ENCODE measurements at regions not wholly inside any gene's neighbourhood (a gene's known extent, or its start where the extent isn't known, plus 50 kb on each side); places are given as distances from the start of the nearest gene placed in this dataset.

DNA sequence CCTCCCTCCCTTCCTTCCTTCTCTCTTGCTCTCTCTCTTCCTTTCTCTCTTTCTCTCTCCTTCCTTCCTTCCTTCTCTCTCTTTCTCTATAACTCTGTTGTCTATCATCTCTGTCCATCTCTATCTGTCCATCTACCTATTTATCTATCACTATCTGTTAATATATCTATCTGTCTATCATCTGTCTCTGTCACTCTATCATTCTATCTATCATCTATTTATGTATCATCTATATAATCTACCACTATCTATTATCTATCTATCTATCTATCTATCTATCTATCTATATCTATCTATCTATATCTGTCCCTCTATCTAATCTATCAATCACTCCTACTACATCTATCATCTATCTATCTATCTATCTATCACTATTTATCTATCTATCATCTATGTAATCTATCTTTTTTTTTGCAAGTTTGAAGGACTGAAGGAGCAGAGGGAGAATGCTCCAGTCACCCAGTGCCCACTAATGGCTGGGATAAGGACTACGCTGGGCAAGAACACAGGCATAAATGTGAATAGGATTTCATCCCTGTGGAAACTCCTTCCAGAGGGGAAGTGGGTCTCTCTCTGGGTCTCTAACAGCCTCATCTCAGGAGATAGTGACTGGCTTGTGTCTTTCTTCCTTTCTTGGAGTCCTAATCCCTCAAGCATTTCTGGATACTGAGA, 427.0 kb downstream of the LPIN1 start:
- Mint-ChIP-seq H3K4me3 (no peak overlapping the region), H3K36me3 (no peaks in the 10 kb centered on the region), H3K4me1 (ENCODE audit: low read depth) (peaks cover 52% of the 10 kb centered on the region), H3K27me3 (no peaks in the 10 kb centered on the region), H3K27ac (no peak overlapping the region), H3K9me3 (no peaks in the 10 kb centered on the region)
- CTCF ChIA-PET = interaction anchor here (1.2 kb wide), 1 partner anchor 10 kb away, joined by 3 read pairs; no protein-coding TSS in a partner anchor
- intact Hi-C loops (cut with micrococcal nuclease) = no loop called here
- POLR2A ChIA-PET = no interaction called here
- no peak for DNase-seq

GRCh38 chr2:12173943-12174340, 427.5 kb downstream of the LPIN1 start:
- Mint-ChIP-seq H3K4me1 (ENCODE audit: low read depth) (peaks cover 52% of the 10 kb centered on the region), H3K27ac (no peak overlapping the region), H3K36me3 (no peaks in the 10 kb centered on the region), H3K4me3 (no peak overlapping the region), H3K27me3 (no peaks in the 10 kb centered on the region), H3K9me3 (no peaks in the 10 kb centered on the region)
- ChIA-PET POLR2A (no interaction called here), CTCF (interaction anchor here (0.6 to 1.2 kb wide), 2 partner anchors 10 to 578 kb away, joined by 3 read pairs; no protein-coding TSS in a partner anchor)
- no peak for DNase-seq
- intact Hi-C loops (cut with micrococcal nuclease) = no loop called here

DNA sequence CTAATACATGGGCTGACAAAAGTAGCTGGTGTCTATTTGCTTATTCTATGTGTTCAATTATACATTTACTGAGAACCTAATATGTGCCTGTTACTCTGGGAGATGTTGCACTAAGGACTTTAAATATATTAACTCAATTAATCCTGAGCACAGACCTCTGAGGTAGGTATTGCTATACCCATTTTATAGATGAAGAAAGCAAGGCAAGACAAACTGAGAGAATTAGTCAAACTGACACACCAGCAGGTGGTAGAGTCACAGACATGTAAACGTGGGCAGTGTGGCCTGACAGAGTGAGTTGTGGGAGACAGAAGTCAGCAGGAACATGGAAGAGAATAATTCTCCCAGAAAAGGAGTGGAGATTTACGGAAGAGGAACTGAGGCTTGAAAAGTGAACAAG, 428.9 kb downstream of the LPIN1 start:
- intact Hi-C loops (cut with micrococcal nuclease) = loop anchor here (5.0 kb wide), 2 partner anchors 97 to 117 kb away; no protein-coding TSS in a partner anchor
- Mint-ChIP-seq H3K9me3 (no peaks in the 10 kb centered on the region), H3K27ac (no peak overlapping the region), H3K27me3 (no peaks in the 10 kb centered on the region), H3K36me3 (no peaks in the 10 kb centered on the region), H3K4me3 (no peak overlapping the region), H3K4me1 (ENCODE audit: low read depth) (peaks cover 39% of the 10 kb centered on the region)
- ChIA-PET POLR2A (no interaction called here), CTCF (no interaction called here)
- no peak for DNase-seq

GRCh38 chr2:12176623-12177454, 430.4 kb downstream of the LPIN1 start:
- DNase-seq = peak; percentile 48
- intact Hi-C loops (cut with micrococcal nuclease) = loop anchor here (5.0 kb wide), 2 partner anchors 95 to 115 kb away; no protein-coding TSS in a partner anchor
- Mint-ChIP-seq H3K9me3 (no peaks in the 10 kb centered on the region), H3K4me3 (no peak overlapping the region), H3K27ac (no peak overlapping the region), H3K27me3 (no peaks in the 10 kb centered on the region), H3K36me3 (no peaks in the 10 kb centered on the region), H3K4me1 (ENCODE audit: low read depth) (peaks cover 36% of the 10 kb centered on the region)
- ChIA-PET POLR2A (no interaction called here), CTCF (no interaction called here)

DNA sequence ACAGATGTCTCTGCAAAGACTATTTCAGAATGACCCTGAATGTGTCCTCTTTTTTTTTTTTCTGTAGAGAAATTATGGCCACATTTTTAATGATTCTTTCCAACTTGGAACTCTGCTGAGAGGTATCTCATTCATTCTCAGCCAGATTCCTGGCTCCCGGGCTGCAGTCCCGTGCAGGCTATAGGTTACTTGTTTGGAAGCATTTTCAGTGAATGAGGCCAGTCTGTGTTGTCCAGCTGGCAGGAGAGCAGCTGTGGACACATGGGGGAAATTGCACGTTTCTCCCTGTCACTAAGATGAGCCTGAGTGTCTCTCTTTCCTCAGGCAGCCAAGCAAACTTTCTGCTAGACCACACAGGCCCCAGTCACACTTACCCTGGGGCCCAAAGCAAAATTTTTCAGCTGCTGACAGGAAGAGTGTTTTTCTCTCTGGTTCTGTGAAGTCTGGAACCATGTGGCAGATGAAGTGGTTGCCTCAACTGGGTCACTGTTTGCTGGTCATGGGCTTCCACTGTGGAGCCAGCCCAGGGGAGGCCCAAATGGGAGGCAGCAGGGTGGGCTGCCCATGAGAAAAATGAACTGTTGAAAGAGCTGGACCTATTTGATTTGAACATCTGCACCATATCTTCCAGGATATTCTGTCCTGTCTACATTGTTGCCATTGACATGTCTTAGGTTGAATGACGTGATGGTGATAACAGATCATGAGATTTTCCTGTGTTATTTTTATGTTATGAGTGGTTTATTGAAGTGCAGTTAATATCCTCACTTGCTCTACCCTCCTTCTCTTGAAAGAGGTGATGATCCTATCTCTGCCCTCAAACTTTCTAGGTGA, 431.2 kb downstream of the LPIN1 start:
- no peaks in the 10 kb centered on the region for H3K9me3 Mint-ChIP-seq
- H3K4me1 Mint-ChIP-seq (ENCODE audit: low read depth) = peaks cover 36% of the 10 kb centered on the region
- no peak overlapping the region for H3K4me3 Mint-ChIP-seq
- ChIA-PET POLR2A (no interaction called here), CTCF (interaction anchor here (0.6 to 0.7 kb wide), 2 partner anchors 799 to 829 kb away, joined by 3 read pairs; no protein-coding TSS in a partner anchor)
- H3K36me3 Mint-ChIP-seq = no peaks in the 10 kb centered on the region
- peak; percentile 49 for DNase-seq
- H3K27ac Mint-ChIP-seq = peak overlapping the region; percentile 10
- intact Hi-C loops (cut with micrococcal nuclease) = loop anchor here (5.0 kb wide), 2 partner anchors 95 to 115 kb away; no protein-coding TSS in a partner anchor
- no peaks in the 10 kb centered on the region for H3K27me3 Mint-ChIP-seq

DNA sequence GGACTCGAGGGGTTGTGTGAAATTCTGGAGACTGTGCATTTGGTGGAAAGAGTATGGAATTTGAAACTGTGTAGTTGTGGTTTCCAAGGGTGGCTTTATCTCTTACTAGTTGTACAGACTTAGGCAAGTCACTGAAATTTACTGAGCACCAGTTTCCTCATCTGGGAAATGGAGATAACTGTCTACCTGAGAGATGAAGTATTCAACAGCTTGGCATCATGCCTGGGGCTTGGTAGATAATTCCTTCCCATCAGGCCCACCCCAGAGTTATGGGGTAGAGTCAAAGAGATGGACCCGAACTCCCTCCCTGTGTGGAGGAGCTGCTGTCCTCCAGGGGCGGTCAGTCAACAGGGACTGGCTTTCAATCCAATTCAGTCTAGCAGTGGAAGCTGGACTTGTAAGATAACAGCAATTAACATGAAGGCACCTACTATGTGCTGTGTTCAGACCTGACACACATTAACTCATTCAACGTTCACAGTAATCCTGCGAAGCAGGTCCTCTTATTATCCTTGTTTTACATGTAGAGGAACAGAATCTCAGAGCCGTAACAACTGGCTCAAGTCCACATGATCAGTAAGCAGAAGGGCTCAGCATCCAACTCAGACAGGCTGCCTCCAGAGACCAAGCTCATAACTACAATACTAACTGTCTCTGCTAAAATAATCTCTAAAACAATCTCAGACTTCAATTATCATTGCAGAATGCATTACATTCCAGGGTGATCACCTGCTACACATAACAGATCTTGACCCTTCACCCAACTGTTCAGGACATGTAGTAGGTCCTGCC, 432.1 kb downstream of the LPIN1 start:
- CTCF ChIA-PET = interaction anchor here (0.6 kb wide), 1 partner anchor 798 kb away, joined by 3 read pairs; no protein-coding TSS in a partner anchor
- peaks cover 36% of the 10 kb centered on the region for H3K4me1 Mint-ChIP-seq (ENCODE audit: low read depth)

GRCh38 chr2:12180031-12180430, 433.6 kb downstream of the LPIN1 start:
- CTCF ChIA-PET = no interaction called here
- no peak for DNase-seq
- Mint-ChIP-seq H3K4me1 (ENCODE audit: low read depth) (peaks cover 36% of the 10 kb centered on the region), H3K27me3 (no peaks in the 10 kb centered on the region), H3K4me3 (no peak overlapping the region), H3K27ac (no peak overlapping the region), H3K9me3 (no peaks in the 10 kb centered on the region), H3K36me3 (no peaks in the 10 kb centered on the region)
- POLR2A ChIA-PET = no interaction called here
- intact Hi-C loops (cut with micrococcal nuclease) = no loop called here

More for the DNA sequence above, 432.1 kb downstream of the LPIN1 start:
- H3K4me3 Mint-ChIP-seq = no peak overlapping the region
- H3K27me3 Mint-ChIP-seq = no peaks in the 10 kb centered on the region
- DNase-seq = no peak
- H3K36me3 Mint-ChIP-seq = no peaks in the 10 kb centered on the region
- POLR2A ChIA-PET = no interaction called here
- intact Hi-C loops (cut with micrococcal nuclease) = loop anchor here (5.0 kb wide), 2 partner anchors 94 to 114 kb away; no protein-coding TSS in a partner anchor
- H3K27ac Mint-ChIP-seq = peak overlapping the region; percentile 10
- H3K9me3 Mint-ChIP-seq = no peaks in the 10 kb centered on the region

DNA sequence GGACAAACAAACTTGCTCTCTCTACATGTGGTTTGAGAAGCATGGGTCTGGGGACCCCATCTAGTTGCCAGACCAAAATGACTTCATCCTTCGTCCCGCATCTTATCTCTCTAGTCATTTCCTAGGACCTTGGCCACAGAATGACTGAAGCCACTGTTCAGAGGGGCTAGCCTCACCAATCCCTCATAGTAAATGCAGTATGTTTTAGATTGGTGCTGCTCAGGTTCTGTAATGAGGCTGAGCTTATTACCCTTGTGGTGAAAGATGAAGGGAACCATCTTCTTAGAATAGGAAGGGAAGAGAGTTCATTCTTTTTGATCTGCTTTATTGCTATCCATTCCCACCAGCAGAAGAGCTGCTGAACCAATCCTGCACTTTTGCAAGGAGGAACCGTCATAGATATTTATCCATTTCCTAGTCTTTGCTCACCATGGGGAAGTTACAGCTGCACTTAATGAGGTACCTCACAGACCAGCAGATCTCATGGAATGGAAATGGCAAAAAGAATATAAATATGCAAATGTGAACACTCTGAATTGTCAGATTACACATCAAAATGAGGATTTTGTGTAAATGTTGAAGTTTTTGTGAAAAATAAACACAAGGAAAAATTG, 436.7 kb downstream of the LPIN1 start:
- Mint-ChIP-seq H3K27ac (no peak overlapping the region), H3K4me3 (no peak overlapping the region), H3K4me1 (ENCODE audit: low read depth) (peaks cover 8% of the 10 kb centered on the region), H3K9me3 (no peaks in the 10 kb centered on the region), H3K27me3 (no peaks in the 10 kb centered on the region), H3K36me3 (no peaks in the 10 kb centered on the region)
- ChIA-PET POLR2A (no interaction called here), CTCF (interaction anchor here (1.2 kb wide), 1 partner anchor 9 kb away, joined by 3 read pairs; no protein-coding TSS in a partner anchor)
- no peak for DNase-seq
- intact Hi-C loops (cut with micrococcal nuclease) = no loop called here

GRCh38 chr2:12192762-12193161, 446.3 kb downstream of the LPIN1 start:
- ChIA-PET CTCF (no interaction called here), POLR2A (no interaction called here)
- H3K4me3 Mint-ChIP-seq = no peak overlapping the region
- intact Hi-C loops (cut with micrococcal nuclease) = no loop called here
- peaks cover 3% of the 10 kb centered on the region for H3K36me3 Mint-ChIP-seq
- H3K27me3 Mint-ChIP-seq = no peaks in the 10 kb centered on the region
- H3K9me3 Mint-ChIP-seq = peaks cover 18% of the 10 kb centered on the region
- peak overlapping the region; percentile 11 for H3K27ac Mint-ChIP-seq
- no peak for DNase-seq
- H3K4me1 Mint-ChIP-seq (ENCODE audit: low read depth) = peaks cover 12% of the 10 kb centered on the region

DNA sequence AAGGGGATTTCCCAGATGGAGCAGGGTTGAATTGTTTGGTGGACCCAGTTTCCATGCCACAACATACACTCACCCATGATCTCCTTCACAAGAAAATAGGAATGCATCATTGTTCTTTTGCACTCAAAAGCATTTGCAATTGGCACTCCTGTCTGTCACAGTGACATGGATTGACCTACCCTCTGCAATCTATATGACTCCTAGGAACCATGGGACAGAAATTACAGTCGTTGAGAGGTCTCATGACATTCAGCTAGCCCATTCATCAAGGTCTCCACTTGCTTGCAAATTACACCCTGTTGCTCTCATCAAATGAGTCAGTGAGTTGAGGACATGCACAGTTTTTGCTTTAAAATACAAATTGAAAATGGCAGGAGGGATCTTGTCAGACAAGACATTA, 448.5 kb downstream of the LPIN1 start:
- H3K4me1 Mint-ChIP-seq (ENCODE audit: low read depth) = peaks cover 12% of the 10 kb centered on the region
- no peak for DNase-seq
- no peak overlapping the region for H3K27ac Mint-ChIP-seq
- no peaks in the 10 kb centered on the region for H3K27me3 Mint-ChIP-seq
- H3K9me3 Mint-ChIP-seq = peaks cover 21% of the 10 kb centered on the region
- H3K36me3 Mint-ChIP-seq = peaks cover 3% of the 10 kb centered on the region
- intact Hi-C loops (cut with micrococcal nuclease) = no loop called here
- CTCF ChIA-PET = no interaction called here
- POLR2A ChIA-PET = no interaction called here
- no peak overlapping the region for H3K4me3 Mint-ChIP-seq

- no peak overlapping the region for H3K27ac Mint-ChIP-seq
- no peaks in the 10 kb centered on the region for H3K27me3 Mint-ChIP-seq
- H3K36me3 Mint-ChIP-seq = peaks cover 3% of the 10 kb centered on the region
- ChIA-PET CTCF (no interaction called here), POLR2A (no interaction called here)
- DNase-seq = no peak
- H3K9me3 Mint-ChIP-seq = peaks cover 21% of the 10 kb centered on the region
- intact Hi-C loops (cut with micrococcal nuclease) = no loop called here
- peaks cover 12% of the 10 kb centered on the region for H3K4me1 Mint-ChIP-seq (ENCODE audit: low read depth)
- H3K4me3 Mint-ChIP-seq = no peak overlapping the region
Measured at GRCh38 chr2:12196495-12196894, 450.1 kb downstream of the LPIN1 start.

Measured in activated CD4-positive, alpha-beta memory T cell treated with anti-CD3 and anti-CD28 coated beads for 36 hours (primary cell).